HG02642 (cell line): ENCODE measurements at regions not wholly inside any gene's neighbourhood (a gene's known extent, or its start where the extent isn't known, plus 50 kb on each side); places are given as distances from the start of the nearest gene placed in this dataset.

Experiments used
- ATAC-seq: cut with Tn5 transposase; IDR thresholded peaks from one replicate; pipeline ENCODE4 v1.9.1; 2021; ENCODE audit warnings: mild to moderate bottlenecking; ENCODE audit not compliant: unreplicated experiment, poor library complexity

- no peak for ATAC-seq
Measured at GRCh38 chr20:58006346-58007316, 221.8 kb downstream of the ANKRD60 start.

DNA sequence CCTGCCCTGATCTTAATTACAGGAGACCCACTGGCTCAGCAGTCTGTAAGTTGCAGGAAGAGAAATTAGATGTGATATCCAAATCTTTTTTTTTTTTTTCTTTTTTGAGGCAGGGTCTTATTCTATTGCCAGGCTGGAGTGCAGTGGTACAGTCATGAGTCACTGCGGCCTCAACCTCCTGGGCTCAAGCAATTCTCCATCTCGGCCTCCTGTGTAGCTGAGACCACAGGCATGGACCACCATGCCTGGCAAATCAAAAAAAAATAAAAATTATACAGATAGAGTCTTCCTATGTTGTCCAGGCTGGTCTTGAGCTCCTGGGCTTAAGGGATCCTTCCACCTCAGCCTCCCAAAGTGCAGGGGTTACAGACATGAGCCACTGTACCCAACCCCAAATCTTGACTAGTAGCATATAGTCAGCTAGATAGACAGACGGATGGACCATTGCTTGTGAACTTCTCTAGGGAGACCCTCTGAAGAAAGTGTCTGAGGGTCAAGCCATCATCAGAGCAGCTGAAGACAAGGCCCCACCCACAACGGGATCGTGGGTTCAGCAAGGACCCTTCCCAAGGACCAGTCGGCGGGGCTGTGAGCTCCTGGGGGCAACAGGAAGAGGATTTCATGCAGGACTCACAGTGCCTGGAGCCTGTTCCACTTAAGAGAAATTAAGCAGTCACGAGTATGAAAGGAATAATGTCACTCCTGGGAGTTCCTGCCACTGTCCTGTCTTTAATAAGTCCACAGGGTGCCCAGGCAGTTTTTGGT is 222.7 kb downstream of the ANKRD60 start:
- ATAC-seq = no peak

DNA sequence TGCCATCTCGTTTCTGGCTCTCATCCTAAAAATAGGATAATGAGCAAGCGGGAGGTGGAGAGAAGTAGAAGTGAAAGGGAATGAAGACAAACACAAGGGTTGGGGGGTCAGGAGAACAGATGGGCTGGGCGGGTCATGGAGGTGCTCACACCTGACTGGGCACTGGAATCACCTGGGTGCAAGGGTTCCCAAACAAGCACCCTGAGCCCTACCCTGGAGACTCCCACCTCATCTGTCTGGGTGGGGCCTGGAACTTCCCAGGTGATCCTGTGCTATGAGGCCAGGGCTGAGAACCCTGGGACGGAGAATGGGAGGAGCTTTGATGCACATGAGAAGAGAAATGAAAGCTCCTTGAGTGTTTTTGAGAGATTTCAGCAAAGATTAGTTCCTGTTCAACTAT is 223.6 kb downstream of the ANKRD60 start:
- ATAC-seq = no peak

- no peak for ATAC-seq
Measured at GRCh38 chr20:58004146-58004545, 224.3 kb downstream of the ANKRD60 start.

GRCh38 chr20:58003525-58003924 is 224.9 kb downstream of the ANKRD60 start:
- ATAC-seq = no peak

- ATAC-seq = no peak
Measured at GRCh38 chr20:58002901-58003300, 225.6 kb downstream of the ANKRD60 start.

GRCh38 chr20:58001946-58002345 is 226.5 kb downstream of the ANKRD60 start:
- no peak for ATAC-seq

- no peak for ATAC-seq
Measured at GRCh38 chr20:58001381-58001780, 227.1 kb downstream of the ANKRD60 start.

GRCh38 chr20:58000861-58001260 is 227.6 kb downstream of the ANKRD60 start:
- no peak for ATAC-seq

- no peak for ATAC-seq
Measured at GRCh38 chr20:57999465-58000111, 228.9 kb downstream of the ANKRD60 start.

DNA sequence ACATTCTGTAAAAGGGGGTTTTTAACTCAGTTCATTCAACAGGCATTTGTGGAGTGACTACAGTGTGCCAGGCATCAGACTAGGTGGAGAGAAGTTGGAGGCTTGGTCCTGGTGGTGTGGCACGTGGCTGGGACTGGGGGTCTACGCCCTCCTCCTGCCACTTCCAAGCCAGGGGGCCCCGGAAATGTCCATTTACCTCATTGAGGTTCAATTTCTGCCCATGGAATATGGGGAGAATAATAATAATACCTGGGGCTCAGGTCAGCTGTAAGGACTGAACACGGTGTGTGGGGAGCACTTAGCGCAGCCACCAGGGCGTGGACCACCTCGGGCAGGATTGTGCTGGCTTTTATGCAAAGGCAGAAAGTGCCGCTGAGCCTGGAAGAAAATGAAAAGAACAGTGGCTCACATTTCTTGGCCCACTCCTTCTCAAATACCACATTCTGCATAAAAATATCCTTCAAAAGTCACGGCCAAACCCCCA is 229.4 kb downstream of the ANKRD60 start:
- no peak for ATAC-seq

- no peak for ATAC-seq
Measured at GRCh38 chr20:57998276-57998675, 230.2 kb downstream of the ANKRD60 start.

- ATAC-seq = no peak
Measured at GRCh38 chr20:57996936-57997890, 231.2 kb downstream of the ANKRD60 start.

GRCh38 chr20:57996465-57996864 is 232.0 kb downstream of the ANKRD60 start:
- no peak for ATAC-seq

DNA sequence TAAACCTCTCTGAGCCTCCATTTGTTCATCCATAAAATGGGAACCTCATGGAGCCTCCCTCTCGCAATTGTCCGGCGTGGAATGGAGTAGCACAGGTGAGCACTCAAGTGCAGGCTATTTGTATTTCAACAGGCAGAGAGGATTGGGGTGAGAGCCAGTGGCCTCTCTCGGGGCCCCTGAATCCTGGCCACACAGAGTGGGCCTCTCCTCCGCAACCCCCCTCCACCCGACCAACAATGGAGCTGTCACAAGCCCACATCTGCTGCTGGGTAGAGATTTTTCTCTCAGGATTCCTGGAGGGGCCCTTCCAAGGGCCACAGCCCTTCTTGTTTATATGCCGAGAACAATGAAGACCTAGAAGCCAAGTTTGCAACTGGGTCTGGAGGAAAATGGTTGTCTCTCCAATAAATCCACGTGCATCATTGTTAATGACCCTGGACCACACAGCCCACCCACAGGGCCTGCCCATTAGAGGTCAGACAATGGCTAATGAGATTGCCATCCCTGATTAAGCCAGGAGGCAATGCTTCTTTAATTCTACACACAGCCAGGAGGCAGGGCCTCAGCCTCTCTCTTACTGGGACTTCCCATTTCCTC is 233.0 kb downstream of the ANKRD60 start:
- no peak for ATAC-seq

DNA sequence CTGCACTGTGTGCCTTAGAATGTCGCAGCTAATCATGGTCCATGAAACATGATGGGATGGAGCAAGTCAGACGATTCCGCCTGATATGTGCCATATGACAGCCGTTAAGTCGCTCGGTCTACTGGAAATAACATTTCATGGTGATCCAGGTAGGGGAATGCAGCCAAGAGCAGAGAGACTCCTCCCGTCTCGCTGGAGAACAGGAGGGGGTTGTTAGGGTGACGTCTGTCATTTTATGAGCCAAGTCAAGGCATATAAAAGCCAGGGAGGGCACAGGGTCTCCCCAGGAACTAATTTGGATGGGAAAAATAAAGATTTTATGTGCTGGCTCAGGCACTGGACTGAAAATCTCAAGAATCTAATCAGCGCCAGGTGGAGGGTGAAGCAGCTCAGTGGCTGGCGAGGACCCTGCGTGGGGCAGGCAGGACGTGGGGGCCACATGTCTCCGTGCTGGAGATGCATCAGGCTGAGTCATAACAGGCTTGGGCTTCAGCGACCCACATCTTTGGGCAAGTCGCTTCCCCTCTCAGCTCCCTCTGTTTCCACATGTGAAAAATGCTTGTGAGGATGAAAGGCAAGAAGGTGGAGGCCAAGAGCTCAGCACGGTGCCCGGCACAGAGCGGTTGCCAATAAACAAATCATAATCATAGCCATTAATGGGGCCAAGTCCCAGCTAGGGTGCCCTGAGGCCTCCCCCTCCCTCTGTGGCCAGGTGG is 234.6 kb downstream of the ANKRD60 start:
- ATAC-seq = no peak

DNA sequence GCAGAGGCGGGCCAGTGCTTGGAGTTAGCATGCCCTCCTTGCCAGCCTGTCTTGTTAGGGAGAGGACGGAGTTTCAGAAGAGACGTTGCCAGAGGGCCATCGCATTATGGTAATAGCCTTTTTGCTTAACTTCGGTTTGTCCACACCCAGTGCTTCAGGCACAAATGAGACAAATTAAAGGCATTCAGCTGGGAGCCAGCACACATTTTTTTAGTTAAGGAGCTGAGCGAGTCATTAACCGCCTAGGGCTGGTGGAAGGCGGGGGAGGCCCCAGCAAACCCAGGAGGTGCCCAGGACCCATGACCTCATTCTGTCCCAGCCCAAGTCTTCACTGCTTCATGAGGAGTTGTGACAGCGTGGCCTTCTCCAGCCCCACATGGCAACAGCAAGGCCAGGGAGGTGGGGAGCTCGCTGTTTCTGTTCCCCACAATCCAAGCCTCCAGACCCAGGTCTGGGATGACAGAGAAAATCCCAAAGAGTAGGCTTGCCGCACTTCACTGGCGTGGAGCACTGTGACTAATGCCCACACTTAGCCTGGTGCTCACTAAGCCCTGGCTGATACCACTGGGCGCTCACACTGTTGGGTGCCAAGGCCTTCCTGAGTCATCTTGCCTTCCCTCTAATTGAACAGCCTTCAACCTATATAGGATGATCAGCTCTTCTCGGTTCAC is 237.1 kb downstream of the ANKRD60 start:
- no peak for ATAC-seq

GRCh38 chr20:57990396-57990987 is 238.0 kb downstream of the ANKRD60 start:
- no peak for ATAC-seq
